PC-9 (cell line): ENCODE measurements at regions not wholly inside any gene's neighbourhood (a gene's known extent, or its start where the extent isn't known, plus 50 kb on each side); places are given as distances from the start of the nearest gene placed in this dataset.
"Not testable (repeated sequence)": the region's sequence is repeated elsewhere in the genome, so short reads cannot be mapped to it uniquely, and the experiment has no call there.

Experiments
- BruUV-seq: library from RNA; stranded (reverse); fragments of 400-500 nt; replicated peaks from 2 replicates; lab custom pipeline; 2021; lab: Mats Ljungman, UMichigan
- CTCF ChIA-PET: fragments of 300-600 bp; sonication (Branson Sonifier 250); formaldehyde crosslinking; loops from one replicate; lab custom pipeline; 2022; ENCODE audit warnings: antibody characterized with exemption; lab: Charles Lee
- POLR2A ChIA-PET: fragments of 300-600 bp; sonication (Branson Sonifier 250); formaldehyde crosslinking; loops from one replicate; lab custom pipeline; 2022; ENCODE audit warnings: antibody characterized with exemption; ENCODE audit not compliant: unreplicated experiment; lab: Charles Lee
- DNase-seq, 2 experiments: peaks; one replicate each; pipeline versions ENCODE4 v3.0.0 to v3.0.0-alpha.2; 2015 to 2022; ENCODE audit warnings: mixed read lengths in 1 of 2
- H2AFZ ChIP-seq: fragments of 200-600 bp; sonication (generic); 2 replicates; pipeline ENCODE4 v1.8.1; 2017; ENCODE audit warnings: antibody characterized with exemption
- H3F3A ChIP-seq: fragments of 200-600 bp; sonication (generic); 2 replicates; pipeline ENCODE4 v1.8.1; 2017; ENCODE audit warnings: antibody characterized with exemption, mild to moderate bottlenecking, low read depth; ENCODE audit not compliant: insufficient read depth
- H3K27ac ChIP-seq: fragments of 200-600 bp; sonication (generic); 2 replicates; pipeline ENCODE4 v1.6.1; 2016; ENCODE audit warnings: mixed run types
- H3K27me3 ChIP-seq: fragments of 200-600 bp; sonication (generic); 2 replicates; pipeline ENCODE4 v1.6.1; 2016; ENCODE audit warnings: low read depth, mixed run types; ENCODE audit not compliant: insufficient read depth
- H3K36me3 ChIP-seq: fragments of 200-600 bp; sonication (generic); 2 replicates; pipeline ENCODE4 v1.6.1; 2016; ENCODE audit warnings: low read depth, mixed run types
- H3K4me1 ChIP-seq: fragments of 200-600 bp; sonication (generic); replicated peaks from 2 replicates; pipeline ENCODE4 v1.6.1; 2016; ENCODE audit warnings: mixed run types; ENCODE audit not compliant: insufficient read depth
- H3K4me2 ChIP-seq: fragments of 200-600 bp; sonication (generic); 2 replicates; pipeline ENCODE4 v1.6.1; 2017; ENCODE audit warnings: mixed run types
- H3K4me3 ChIP-seq: fragments of 200-600 bp; sonication (generic); 2 replicates; pipeline ENCODE4 v1.6.1; 2016; ENCODE audit warnings: mixed run types
- H3K79me2 ChIP-seq: fragments of 200-600 bp; sonication (generic); 2 replicates; pipeline ENCODE4 v1.6.1; 2017; ENCODE audit warnings: low read depth, mixed run types
- H3K9me2 ChIP-seq: fragments of 200-600 bp; sonication (generic); 2 replicates; pipeline ENCODE4 v1.8.1; 2017; ENCODE audit warnings: mild to moderate bottlenecking; ENCODE audit not compliant: insufficient read depth
- H3K9me3 ChIP-seq: fragments of 200-600 bp; sonication (generic); 2 replicates; pipeline ENCODE4 v1.8.1; 2016; ENCODE audit warnings: low read depth; ENCODE audit not compliant: insufficient read depth
- H4K20me1 ChIP-seq: fragments of 200-600 bp; sonication (generic); 2 replicates; pipeline ENCODE4 v1.8.1; 2017; ENCODE audit not compliant: insufficient read depth
- EZH2 ChIP-seq: fragments of 200-600 bp; sonication (generic); IDR thresholded peaks from 2 replicates; pipeline ENCODE4 v1.8.0; 2017; ENCODE audit warnings: antibody characterized with exemption, low read depth
- intact Hi-C: fragments of 100-400 bp; cut with micrococcal nuclease; formaldehyde crosslinking; loops from one replicate; pipeline ENCODE4 v1.10.0; 2022; ENCODE audit not compliant: unreplicated experiment
- TF ChIP-seq, protein P1 (sequence below): fragments of 200-600 bp; sonication (generic); conservative IDR thresholded peaks from 2 replicates; pipeline ENCODE4 v1.6.1; 2017; ENCODE audit warnings: mixed run types, antibody characterized with exemption, mild to moderate bottlenecking, moderate library complexity

DNA sequence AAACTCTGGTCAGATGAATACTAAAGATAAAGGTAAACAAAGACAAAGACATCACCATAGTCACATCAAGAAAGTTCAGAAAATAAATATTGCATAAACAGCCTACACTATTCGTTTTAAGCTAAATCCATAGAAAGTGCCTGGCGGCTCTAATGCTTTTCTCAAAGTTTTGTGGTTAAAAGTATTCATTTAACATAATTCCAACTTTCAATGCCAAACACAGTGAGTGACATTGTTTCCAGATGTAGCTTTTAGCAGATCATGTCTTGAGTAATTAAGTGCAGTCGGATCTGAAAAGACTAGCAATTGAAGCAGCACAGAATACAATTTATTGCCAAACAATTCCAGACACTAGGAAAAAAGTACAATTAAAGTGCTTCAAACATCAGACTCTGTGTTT lies 287.1 kb upstream of the ADGRL3 start:
- H2AFZ ChIP-seq: no peak overlapping the region
- H3K4me3 ChIP-seq: no peak overlapping the region
- no peaks in the 10 kb centered on the region for H3F3A ChIP-seq
- ChIA-PET POLR2A (no interaction called here), CTCF (no interaction called here)
- no peak overlapping the region for H3K4me2 ChIP-seq
- no peak for DNase-seq
- no peaks in the 10 kb centered on the region for H3K79me2 ChIP-seq
- no TSS peak for BruUV-seq
- H3K4me1 ChIP-seq: no peaks in the 10 kb centered on the region
- no peaks in the 10 kb centered on the region for H3K9me3 ChIP-seq
- no peaks in the 10 kb centered on the region for H4K20me1 ChIP-seq
- no peak for TF ChIP-seq EZH2
- TF ChIP-seq, protein P1, sequence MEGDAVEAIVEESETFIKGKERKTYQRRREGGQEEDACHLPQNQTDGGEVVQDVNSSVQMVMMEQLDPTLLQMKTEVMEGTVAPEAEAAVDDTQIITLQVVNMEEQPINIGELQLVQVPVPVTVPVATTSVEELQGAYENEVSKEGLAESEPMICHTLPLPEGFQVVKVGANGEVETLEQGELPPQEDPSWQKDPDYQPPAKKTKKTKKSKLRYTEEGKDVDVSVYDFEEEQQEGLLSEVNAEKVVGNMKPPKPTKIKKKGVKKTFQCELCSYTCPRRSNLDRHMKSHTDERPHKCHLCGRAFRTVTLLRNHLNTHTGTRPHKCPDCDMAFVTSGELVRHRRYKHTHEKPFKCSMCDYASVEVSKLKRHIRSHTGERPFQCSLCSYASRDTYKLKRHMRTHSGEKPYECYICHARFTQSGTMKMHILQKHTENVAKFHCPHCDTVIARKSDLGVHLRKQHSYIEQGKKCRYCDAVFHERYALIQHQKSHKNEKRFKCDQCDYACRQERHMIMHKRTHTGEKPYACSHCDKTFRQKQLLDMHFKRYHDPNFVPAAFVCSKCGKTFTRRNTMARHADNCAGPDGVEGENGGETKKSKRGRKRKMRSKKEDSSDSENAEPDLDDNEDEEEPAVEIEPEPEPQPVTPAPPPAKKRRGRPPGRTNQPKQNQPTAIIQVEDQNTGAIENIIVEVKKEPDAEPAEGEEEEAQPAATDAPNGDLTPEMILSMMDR: no peak
- no peaks in the 10 kb centered on the region for H3K36me3 ChIP-seq
- H3K9me2 ChIP-seq: no peaks in the 10 kb centered on the region
- intact Hi-C loops: no loop called here
- H3K27ac ChIP-seq: no peak overlapping the region
- no peaks in the 10 kb centered on the region for H3K27me3 ChIP-seq

DNA sequence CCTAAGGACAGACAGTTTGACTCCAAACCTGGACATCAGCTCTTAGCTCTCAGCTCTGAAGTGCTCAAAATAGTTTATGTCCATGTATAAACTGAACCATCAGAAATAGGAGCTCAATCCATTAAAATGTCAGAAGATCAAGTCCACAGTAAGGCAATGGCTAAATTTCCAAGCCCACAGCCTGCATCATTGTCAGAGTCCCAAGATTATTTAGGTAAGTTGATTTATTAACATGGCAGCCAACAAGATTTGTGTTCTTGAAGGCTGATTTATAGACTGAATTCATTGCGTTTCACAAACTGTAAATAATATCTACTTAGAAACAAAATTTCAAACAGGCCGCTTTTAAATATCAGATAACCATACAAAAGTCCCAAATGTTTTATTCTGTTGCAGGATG lies 286.5 kb upstream of the ADGRL3 start:
- BruUV-seq: no TSS peak
- H3K4me2 ChIP-seq: no peak overlapping the region
- no peaks in the 10 kb centered on the region for H3K79me2 ChIP-seq
- intact Hi-C loops: no loop called here
- no peak for TF ChIP-seq EZH2
- TF ChIP-seq, protein P1: no peak
- no peaks in the 10 kb centered on the region for H3K9me2 ChIP-seq
- no peaks in the 10 kb centered on the region for H3K27me3 ChIP-seq
- H3K4me3 ChIP-seq: no peak overlapping the region
- no peaks in the 10 kb centered on the region for H4K20me1 ChIP-seq
- no peaks in the 10 kb centered on the region for H3F3A ChIP-seq
- no peaks in the 10 kb centered on the region for H3K9me3 ChIP-seq
- H3K27ac ChIP-seq: no peak overlapping the region
- POLR2A ChIA-PET: no interaction called here
- DNase-seq: no peak
- H3K4me1 ChIP-seq: no peaks in the 10 kb centered on the region
- H3K36me3 ChIP-seq: no peaks in the 10 kb centered on the region
- H2AFZ ChIP-seq: no peak overlapping the region
- CTCF ChIA-PET: no interaction called here

DNA sequence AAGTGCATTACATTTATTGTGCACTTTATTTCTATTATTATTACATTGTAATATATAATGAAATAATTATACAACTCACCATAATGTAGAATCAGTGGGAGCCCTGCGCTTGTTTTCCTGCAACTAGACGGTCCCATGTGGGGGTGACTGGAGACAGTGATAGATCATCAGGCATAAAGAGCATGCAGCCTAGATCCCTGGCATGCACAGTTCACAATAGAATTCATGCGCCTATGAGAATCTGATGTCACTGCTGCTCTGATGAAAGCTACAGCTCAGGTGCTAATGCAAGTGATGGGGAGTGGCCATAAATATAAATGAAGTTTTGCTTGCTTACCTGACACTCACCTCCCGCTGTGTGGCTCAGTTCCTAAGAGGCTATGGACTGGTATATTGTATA lies 278.4 kb upstream of the ADGRL3 start:
- POLR2A ChIA-PET, H3K4me1 ChIP-seq, H3K9me3 ChIP-seq, CTCF ChIA-PET, H3K36me3 ChIP-seq, intact Hi-C loops, H2AFZ ChIP-seq, H3F3A ChIP-seq, BruUV-seq, H3K27me3 ChIP-seq, H4K20me1 ChIP-seq, H3K27ac ChIP-seq, H3K79me2 ChIP-seq, H3K4me2 ChIP-seq, H3K4me3 ChIP-seq, DNase-seq, H3K9me2 ChIP-seq: not testable (repeated sequence)

- CTCF ChIA-PET: no interaction called here
- POLR2A ChIA-PET: no interaction called here
- no peak for TF ChIP-seq EZH2
- TF ChIP-seq, protein P1: no peak
- Histone ChIP-seq H4K20me1 (no peaks in the 10 kb centered on the region), H3K36me3 (no peaks in the 10 kb centered on the region), H3K4me2 (no peak overlapping the region), H3K4me1 (no peaks in the 10 kb centered on the region), H3K79me2 (no peaks in the 10 kb centered on the region), H3K9me3 (no peaks in the 10 kb centered on the region), H3K9me2 (no peaks in the 10 kb centered on the region), H3K27me3 (no peaks in the 10 kb centered on the region), H2AFZ (no peak overlapping the region), H3F3A (no peaks in the 10 kb centered on the region), H3K4me3 (no peak overlapping the region), H3K27ac (no peak overlapping the region)
- no TSS peak for BruUV-seq
- intact Hi-C loops: no loop called here
- DNase-seq: no peak
Measured at GRCh38 chr4:60923075-60923474, 277.1 kb upstream of the ADGRL3 start.
